Pulmonary artery endothelial cell (primary cell): ENCODE measurements at regions not wholly inside any gene's neighbourhood (a gene's known extent, or its start where the extent isn't known, plus 50 kb on each side); places are given as distances from the start of the nearest gene placed in this dataset.
"Not testable (repeated sequence)": the region's sequence is repeated elsewhere in the genome, so short reads cannot be mapped to it uniquely, and the experiment has no call there.

ENCODE experiments used
- DNase-seq: peaks from one replicate; pipeline ENCODE4 v3.0.0-alpha.2; 2011; ENCODE audit warnings: low read depth, low spot score

DNA sequence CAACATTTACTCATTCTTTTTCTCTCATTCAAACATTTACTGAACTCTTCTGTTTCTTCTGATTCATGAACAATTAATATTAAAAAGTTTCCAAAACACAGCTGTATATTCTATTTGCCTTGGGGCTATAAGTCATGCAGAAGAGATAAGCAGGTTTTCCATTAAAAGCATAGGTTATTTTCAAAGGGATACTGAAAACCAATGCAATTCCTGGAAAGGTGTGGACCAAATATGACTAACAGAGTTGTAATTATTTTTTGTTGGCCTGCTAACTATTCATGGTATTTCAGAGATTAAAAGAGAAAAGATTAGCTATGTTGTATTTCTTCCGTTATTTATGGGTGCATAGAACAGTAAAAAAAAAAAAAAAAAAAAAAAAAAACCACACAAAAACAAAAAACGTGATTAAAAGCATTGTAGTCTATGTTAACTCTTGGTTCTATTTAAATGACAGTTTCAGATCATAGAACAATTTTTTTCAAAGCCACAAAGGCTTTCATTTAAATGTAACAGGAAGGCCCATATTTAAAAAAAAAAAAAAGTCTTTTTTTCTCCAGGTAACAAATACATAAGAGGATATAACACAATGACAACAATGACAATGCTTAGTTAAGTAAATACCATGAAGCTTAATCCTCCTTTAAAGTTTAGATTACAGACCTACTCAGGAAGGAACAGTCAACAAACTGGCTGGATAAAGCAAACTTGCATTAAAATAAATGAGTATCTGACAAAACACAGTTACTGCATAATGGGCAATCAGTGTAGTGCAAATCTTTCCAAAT is 1042.9 kb downstream of the GATA3 start:
- DNase-seq = no peak

DNA sequence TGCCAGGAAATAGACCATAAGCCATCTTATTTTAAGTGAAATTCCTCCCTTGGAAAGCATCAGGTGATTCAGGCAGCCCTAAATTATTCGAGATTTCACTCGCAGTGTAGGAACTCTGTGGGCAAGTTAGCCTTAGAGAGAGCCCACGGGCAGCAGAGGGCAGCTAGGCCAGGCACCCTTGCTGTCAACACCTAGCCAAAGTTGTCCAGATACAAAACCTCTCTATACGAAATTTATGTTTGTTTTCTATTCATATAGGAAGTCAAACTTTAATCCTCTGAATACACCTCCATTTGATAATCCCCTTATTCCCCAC is 1043.5 kb downstream of the GATA3 start:
- DNase-seq = no peak

DNA sequence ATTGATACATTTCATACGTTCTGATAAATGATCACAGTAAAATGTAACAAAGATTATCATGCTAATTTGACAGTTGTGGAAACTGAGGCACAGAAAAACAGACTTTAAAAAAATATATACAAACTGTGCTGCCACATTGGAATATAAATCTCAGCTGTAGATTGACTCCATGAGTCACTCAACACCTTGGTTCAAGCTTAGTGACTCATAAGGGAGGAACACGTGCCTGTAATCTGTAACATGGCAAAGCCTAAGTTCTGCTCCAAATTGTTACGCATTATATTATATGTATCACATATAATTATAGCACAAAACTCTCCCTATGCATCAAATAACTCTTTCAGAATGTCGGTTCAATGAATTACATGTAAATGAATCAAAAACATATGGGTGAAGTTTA is 1047.5 kb downstream of the GATA3 start:
- DNase-seq = no peak

DNA sequence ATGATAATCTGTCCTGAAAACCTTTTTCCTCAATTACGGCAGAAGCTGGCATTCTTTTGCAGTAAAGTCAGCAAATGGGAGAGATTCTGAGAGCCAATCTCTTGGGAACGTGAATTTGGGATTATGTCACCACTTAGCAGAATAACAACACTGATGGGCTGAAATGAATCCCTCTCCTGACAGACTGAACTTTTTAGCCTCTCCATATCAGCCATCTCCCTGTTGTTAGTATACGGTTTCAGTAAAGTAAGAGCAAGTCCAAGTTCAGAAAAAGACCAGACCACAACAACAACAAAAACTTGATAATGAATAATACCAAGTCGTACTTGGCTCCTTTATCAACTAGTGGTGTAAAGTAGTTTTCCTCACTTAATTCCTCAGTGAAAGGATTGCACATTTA is 1048.8 kb downstream of the GATA3 start:
- DNase-seq = no peak

DNA sequence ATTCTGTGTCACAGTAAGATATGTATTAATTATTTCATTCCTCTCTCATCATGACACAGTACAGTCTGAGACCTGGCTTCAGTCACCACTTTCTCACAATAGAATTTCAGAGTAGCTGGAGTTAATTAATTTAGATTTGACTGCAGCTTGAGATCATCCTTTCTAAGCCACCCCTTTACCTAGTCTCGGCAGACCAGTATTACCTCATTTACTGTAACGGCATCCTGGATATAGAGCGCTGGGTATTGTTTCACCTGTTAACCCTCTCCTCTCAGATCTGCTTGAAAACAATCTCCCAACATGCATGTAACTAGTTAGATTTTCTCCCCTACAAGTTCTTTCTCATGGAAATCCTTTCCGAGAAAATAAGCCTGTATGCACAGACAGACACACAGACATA is 1057.5 kb downstream of the GATA3 start:
- DNase-seq = no peak

DNA sequence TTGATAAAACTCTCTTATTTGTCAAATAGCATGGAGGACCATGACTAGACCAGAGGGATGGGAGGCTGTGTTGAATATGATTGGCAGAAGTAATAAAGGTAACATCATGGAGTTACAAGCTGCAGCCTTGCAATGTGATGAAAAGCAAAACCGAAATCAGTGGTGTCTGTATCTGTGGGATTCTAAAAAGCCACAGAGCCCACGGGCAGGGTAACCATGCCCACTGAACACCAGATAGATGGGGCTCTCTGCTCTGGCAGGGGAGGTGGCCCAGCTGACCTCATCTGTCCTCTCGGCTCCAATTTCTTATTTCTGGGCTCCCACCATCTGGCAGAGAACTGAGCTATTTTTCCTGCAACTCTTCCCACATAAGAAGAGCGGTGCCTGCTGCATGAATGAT is 1072.2 kb downstream of the GATA3 start:
- no peak for DNase-seq

DNA sequence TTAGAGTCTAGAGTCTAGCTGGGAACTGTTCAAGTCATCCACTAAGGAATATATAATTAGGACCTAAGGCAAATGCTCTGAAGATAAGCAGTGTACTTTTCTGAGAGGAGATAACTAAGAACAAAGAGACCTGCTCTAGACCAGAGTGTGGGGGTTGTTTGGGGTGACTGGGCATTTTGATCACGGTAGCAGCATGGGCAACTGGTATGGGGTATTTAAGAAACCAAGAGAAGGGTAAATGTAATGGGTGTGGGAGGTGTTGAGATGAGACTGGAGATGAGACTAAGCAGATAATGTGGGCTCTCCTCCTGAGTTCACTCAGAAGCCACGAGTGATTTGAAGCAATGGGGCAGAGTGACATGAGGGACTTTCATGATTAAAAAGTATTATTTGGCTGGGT is 1082.9 kb downstream of the GATA3 start:
- no peak for DNase-seq

DNA sequence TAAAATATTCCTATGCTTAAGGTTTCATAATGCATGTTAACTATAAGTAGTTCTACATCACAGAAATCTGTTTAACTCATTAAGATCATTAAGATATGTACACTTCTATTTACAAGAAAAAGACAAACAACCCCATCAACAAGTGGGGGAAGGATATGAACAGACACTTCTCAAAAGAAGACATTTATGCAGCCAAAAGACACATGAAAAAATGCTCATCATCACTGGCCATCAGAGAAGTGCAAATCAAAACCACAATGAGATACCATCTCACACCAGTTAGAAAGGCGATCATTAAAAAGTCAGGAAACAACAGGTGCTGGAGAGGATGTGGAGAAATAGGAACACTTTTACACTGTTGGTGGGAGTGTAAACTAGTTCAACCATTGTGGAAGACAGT is 1084.3 kb downstream of the GATA3 start:
- DNase-seq = not testable (repeated sequence)

DNA sequence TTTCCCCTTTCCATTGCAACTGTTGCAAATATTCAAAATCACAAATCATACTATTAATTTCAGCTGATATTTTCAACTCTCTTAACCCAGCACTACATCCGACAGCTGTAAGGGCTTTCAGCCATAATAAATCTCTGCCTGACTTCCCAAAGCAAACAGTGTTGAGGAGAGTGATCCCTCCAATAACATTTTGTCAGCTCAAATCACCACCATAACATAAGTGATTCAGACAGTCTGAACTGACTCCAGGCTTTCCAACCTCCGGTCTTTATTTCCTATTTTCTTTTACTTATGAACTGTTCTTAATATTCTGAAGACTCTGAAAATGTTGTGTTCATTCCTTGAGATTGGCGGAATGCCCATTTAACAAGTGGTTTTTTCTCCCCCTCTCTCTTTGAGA is 1085.9 kb downstream of the GATA3 start:
- DNase-seq = no peak

DNA sequence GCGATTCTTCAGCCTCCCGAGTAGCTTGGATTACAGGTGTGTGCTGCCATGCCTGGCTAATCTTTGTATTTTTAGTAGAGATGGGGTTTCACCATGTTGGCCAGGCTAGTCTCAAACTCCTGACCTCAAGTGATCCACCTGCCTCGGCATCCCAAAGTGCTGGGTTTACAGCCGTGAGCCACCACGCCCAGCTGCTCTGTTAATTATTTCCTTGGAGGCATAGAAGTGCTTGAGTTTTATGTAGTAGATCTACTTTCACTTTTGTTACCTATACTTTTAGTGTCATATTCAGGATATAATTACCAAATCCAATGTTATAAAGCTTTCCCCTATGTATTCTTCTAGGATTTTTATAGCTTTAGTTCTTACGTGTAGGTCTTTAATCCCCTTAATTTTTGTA is 1093.0 kb downstream of the GATA3 start:
- DNase-seq = no peak

DNA sequence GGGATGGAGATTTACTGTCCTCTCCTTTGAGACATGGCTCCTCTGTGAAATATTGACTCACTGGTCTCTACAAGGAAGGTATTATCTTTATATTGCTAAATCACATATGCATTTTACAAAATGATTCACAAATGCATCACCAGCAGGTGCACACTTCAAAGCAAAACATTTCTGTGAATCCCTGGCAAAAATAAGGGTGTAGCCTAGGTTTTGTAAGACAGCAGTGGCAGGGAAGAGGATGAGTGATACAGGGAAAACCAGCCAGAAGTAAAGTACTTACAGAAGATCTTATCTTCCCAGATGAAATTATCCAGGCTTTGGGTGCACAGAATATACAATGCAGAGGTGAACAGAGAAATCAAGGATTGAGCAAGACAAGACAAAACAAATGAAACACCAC is 1094.6 kb downstream of the GATA3 start:
- no peak for DNase-seq

DNA sequence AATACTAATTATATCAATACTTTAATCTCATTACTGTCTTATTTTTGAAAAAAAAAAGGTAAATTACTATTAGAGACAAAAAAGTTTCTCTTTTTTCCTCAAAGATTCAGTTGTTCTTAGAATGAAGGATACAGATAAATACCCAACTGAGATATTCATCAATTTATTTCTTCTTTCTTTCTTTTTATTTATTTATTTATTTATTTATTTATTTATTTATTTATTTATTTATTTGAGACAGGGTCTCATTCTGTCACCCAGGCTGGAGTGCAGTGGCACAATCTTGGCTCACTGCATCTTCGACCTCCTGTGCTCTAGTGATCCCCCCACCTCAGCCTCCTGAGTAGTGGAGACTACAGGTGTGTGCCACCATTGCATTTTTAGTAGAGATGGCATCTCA is 1098.6 kb downstream of the GATA3 start:
- not testable (repeated sequence) for DNase-seq

DNA sequence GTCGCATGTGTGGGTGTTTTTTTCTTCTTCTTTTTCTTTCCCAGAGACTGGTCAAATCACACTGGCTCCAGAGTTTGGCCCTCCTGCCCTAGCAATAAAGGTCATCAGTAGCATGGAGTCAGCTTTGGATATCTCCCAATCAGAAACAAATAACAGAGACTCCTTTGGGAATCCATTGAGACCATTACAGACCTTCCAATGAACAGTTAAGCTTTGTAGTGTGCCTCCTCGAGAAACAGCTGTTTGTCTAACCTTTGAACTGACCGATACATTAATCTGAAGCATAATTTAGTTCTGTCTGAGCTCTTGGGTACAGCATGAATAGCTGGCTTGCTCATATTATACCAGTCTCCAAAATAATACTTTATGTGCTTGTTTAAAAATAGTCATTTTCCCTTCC is 1103.2 kb downstream of the GATA3 start:
- DNase-seq = no peak

DNA sequence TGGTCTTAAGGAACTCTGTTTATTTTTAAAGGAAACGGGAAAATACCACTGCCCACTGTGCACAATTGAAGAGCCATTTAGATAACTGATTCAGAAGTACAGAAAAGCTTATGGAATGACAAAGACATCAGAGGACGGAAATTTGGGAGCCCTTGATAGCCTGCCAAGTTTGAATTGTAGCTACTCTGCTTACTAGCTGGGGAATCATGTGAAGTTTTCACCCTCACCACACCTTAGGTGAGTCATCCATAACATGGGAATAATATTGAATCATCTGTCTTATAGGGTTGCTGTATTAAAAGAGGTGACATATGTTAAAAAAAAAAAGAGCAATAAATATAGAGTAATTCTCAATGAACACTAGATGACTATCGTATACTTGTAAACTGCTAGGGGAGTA is 1104.2 kb downstream of the GATA3 start:
- DNase-seq = no peak

DNA sequence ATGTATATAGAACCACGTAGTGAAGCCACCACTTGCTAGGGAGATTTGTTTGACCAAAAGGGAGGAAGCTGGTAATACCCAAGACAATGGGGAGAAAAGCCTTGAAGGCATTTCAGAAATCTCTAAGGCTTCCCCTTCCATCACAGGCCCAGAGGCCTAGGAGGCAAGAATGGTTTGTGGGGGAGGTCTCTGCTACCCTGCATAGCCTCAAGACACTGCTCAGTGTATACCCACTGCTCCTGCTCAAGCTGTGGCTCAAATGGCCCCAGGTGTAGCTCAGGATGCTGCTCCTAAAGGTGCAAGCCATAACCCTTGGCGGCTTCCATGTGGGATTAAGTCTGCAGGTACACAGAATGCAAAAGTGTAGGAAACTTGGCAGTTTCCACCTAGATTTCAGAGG is 1105.8 kb downstream of the GATA3 start:
- no peak for DNase-seq

DNA sequence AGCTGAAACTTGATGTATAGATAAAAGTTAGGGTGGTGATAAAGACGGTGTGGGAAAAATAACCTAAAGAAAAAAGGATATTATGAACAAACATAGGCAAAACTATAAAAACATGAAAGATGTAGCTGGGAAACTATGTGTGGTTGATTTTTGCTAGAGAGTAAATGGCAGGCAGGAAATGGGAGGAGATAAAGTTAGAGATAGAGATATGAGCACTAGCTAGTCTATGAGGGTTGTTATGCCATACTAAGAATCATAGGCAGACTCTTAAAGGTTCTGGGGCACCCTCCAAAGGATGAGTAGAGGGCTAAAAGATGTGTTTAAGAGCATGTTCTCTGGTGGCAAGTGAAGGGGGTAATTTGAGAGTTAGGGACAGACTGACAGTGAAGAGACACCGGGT is 1109.2 kb downstream of the GATA3 start:
- no peak for DNase-seq

DNA sequence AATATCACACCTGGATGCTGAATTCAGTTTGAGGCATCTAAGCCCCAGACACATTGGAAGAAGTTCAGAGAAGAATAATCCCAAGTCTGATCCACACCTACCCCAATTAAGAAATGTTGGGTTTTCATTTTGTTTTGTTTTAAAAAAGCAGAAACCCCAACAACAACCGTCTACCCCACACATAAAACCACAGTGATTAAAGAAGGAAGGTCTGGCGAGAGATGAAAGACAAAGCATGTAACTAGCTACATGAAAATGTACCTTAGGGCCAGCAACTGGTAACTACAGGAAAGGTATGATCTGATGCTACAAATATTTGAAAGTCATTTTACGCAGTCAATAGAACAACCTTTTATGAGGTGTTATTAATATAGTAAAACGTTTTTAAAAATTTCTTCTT is 1112.3 kb downstream of the GATA3 start:
- DNase-seq = no peak

DNA sequence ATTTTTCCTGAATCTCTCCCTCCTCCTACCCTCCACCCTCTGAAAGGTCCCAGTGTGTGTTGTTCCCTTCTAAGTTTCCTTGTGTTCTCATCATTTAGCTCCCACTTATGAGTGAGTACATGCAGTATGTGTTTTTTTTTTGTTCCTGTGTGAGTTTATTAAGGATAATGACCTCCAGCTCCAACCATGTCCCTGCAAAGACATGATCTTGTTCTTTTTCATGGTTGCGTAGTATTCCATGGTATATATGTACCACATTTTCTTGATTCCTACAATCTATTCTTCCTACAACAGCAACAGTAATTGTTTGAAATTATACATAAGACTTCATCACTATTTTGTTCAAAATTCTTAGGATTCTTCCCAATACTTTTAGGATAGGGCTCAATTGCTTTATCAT is 1117.8 kb downstream of the GATA3 start:
- DNase-seq = no peak

DNA sequence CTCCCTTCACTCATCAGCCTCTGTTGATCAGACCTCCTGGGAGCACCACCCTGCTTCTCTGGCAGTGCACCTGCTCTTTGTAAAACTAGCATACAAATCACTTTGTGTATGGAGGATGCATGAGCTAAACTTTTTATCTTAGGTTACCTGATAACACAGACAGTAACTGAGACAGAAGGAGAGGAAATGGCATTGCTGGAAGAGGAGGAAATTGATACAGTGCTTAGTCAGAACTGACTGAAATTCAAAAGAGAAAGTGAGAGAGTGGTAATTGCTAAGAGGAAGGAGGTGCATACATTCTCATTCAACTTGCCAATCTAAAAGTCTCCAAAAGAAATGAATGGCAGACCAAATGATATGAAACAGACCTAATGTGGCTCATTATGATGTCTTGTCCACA is 1120.7 kb downstream of the GATA3 start:
- no peak for DNase-seq

DNA sequence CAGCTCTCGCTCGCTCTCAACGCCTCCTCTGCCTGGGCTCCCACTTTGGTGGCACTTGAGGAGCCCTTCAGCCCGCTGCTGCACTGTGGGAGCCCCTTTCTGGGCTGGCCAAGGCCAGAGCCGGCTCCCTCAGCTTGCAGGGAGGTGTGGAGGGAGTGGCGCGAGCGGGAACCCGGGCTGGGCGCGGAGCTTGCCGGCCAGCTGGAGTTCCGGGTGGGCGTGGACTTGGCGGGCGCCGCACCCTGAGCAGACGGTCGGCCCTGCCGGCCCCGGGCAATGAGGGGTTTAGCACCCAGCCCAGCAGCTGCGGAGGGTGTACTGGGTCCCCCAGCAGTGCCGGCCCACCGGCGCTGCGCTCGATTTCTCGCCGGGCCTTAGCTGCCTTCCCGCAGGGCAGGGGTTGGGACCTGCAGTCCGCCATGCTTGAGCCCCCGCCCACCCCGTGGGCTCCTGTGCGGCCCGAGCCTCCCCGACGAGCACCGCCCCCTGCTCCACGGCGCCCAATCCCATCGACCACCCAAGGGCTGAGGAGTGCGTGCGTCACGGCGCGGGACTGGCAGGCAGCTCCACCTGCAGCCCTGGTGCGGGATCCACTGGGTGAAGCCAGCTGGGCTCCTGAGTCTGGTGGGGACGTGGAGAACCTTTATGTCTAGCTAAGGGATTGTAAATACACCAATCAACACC is 1128.9 kb downstream of the GATA3 start:
- not testable (repeated sequence) for DNase-seq

DNA sequence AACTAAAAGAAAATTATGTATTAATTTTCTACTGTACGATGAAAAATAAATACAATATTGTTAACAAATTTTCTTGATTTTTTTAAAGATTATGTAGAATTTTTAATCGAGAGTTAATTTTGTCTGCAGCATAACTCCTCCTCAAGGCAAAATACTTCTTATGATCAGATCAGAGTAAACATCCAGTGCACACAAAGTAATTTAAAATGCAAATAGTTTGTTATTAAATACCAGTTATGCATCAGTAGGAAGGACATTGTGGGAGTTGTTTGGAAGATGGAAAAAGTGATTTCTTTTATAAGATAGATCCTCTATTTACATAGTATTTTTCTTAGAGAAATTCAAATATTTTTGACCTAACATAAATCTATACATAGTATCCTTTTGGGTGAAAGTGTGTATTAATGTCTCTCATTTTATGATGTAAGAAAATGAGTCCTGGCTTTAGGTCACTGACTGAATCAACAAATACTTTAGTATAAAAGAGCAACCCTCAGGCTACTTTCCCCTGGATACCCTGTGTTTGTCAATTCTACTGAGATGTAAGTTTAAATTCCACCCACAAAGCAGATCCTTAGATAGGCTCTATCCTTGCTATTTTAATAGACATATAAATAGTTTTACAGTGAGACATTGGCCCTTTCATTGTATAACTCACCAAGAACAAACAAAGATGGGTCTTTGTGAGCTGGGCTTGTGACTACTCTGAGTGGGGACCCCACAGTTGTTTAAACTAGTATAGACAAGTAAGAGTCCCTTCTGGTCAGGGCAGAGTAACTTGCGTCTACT is 1133.7 kb downstream of the GATA3 start:
- no peak for DNase-seq

DNA sequence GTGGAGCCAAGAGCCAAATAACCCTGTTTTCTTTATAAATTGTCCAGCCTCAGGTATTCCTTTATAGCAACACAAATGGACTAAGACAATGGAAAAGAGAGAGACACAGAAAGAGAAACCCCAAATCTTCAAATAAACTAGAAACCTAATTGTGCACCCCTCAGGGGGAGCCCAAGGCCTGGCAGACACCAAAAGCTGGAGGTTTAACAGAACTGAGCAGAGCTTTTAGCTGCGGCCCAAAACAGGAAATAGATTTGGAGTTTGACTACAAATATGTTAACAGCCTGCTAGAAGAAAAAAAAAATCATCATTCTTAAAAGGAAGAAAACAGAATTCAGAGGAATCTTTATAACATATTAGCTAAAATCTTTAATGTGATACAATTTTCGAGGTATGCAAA is 1135.0 kb downstream of the GATA3 start:
- no peak for DNase-seq

DNA sequence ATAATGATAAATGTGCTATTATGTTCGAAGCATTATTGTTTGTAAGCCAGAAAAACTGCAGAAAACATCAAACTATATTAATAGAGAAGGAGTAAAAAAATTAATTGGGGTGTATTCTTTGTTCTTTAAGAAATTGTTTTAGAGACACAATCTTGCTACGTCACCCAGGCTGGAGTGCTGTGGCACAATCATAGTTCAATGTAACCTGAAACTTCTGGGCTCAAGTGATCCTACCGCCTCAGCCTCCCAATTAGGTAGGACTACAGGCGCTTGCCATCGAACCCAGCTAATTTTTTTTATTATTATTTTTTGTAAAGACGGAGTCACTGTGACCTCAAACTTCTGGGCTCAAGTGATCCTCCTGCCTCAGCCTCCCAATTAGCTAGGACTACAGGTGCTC is 1138.6 kb downstream of the GATA3 start:
- no peak for DNase-seq
